GM21526 (cell line): ENCODE measurements at regions not wholly inside any gene's neighbourhood (a gene's known extent, or its start where the extent isn't known, plus 50 kb on each side); places are given as distances from the start of the nearest gene placed in this dataset.
A peak's percentile ranks its signal among the peaks of the same experiment; 100 is the strongest.

Experiments
- ATAC-seq: cut with Tn5 transposase; IDR thresholded peaks from one replicate; pipeline ENCODE4 v1.9.1; 2021; ENCODE audit warnings: moderate library complexity; ENCODE audit not compliant: unreplicated experiment, low FRiP score

DNA sequence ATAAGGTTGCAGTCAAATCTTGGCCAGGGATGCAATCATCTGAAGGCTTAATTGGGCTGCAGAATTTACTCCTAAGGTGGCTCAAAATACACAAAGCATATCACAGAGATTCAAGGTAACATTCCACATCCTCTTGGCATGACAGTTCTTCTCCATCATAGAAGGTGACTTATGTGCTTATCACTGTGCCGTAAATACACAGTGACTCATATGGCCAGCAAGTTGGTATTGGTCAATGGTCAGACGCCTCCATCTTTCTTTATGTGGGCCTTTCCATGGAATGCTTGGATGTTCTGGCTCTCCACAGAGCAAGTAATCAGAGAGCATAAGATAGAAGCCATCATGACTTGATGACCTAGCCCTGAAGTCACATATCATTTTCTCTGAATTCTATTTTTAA, 168.8 kb upstream of the ST8SIA2 start:
- no peak for ATAC-seq

DNA sequence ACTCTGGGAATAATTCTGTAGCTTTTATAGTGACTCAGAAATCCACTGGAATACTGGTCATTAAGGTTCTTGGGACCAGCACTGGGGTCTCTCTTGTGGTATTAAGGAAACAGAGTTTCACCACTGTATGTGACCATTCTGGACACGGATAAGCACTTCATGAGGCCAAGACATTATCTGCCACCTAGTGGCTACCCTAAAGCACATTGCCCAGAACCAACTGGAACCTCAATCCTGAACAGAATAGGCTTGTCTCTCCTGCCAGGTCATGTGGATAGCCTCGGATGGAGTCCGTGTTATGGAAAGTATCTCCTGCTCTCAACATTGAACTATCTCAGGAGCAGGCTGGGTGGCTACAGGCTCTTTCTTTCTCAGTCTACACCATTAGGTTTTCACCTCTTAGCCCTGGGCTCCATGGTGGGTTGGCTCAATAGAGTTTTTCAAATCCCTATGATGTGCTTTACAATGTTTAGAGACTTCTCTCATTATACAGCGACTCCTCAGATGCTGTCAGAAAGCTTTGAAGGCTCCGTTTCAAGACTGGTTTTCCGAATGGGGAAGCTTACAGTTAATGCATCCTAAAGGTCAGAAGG, 167.6 kb upstream of the ST8SIA2 start:
- ATAC-seq: no peak

DNA sequence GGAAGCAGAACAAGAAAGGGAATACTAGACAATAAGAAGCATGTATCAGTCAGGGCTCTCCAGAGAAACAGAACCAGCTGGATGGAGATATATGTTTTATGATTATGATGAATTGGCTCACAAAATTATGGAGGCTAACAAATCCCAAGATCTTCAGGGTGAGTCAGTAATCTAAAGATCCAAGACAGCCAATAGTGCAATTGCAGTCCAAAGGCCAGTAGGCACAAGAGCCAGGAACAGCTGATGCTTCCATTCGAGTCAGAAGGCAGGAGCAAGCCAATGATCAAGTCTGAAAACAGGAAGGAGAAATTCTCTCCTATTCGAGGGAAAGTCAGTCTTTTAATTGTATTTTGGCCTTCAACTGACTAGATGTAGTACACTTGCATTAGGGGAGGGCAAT, 164.9 kb upstream of the ST8SIA2 start:
- ATAC-seq: no peak

DNA sequence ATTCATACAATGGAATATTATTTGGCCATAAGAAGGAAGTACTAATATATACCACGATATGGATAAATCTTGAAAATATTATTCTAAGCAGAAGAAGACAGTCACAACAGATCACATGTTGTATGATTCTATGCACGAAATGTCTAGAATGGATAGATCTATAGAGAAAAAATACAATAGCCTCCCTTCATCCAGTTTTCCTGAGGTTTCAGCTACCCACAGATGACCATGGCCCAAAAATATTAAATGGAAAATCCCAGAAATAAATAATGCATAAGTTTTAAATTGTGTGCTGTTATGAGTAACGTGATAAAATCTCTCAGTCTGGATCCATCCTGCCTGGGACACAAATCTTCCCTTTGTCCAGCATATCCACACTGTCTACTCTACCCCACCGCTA, 162.2 kb upstream of the ST8SIA2 start:
- no peak for ATAC-seq

DNA sequence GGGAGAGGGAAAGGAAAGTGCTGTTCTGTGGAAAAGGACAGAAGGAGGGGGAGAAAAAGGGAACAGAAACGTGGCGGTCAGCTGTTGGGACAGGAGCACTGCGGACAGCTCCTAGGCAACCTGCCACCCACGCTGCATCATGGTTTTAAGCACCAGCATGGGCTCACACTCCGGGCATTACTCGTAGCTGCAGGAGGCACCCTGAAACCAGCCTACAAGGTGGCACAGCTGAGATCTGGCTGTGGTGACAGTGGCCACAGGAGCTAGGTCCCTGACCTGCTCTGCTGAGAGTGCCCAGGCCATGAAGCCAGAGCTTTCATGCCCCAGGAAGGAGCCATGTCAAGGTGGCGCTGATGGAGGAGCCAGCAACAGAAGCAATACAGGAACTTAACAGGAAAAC, 161.4 kb upstream of the ST8SIA2 start:
- ATAC-seq: no peak

DNA sequence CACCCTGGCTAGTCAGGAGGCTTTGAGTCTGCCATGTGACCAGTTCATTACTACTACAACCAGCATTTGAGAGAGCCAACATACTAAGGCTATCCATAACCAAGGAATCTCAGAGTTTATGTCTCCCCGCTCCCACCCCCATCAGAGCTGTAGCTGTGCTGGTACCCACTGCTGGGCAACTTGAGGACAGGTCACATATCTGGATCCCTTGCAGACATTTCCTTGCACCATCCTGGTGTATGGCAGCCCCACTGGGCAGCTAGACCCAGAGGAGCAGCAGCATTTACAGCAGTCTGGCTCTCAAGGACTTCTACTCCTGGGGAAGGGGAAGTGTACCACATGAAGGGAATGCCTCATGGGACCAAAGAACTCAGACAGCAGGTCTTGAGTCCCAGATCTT, 160.8 kb upstream of the ST8SIA2 start:
- no peak for ATAC-seq

DNA sequence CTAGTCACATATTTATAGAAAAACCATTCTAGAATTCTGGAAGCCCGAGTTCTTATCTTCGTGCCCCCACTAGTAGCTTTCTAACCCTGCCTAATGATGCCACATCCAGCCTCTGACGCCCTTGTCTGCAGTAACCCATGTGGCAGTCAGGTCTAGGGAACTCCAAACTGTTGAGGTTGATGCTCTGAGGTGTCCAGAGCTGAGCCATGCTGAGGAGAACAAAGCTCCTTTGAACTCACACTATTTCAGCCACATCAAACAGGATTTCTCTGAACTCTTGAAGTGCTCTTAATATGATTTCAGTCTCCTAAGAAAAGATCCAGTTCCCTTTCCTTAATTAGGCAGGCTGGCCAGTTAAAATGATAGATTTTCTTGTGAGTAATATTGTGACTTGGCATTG, 150.5 kb upstream of the ST8SIA2 start:
- ATAC-seq: no peak

DNA sequence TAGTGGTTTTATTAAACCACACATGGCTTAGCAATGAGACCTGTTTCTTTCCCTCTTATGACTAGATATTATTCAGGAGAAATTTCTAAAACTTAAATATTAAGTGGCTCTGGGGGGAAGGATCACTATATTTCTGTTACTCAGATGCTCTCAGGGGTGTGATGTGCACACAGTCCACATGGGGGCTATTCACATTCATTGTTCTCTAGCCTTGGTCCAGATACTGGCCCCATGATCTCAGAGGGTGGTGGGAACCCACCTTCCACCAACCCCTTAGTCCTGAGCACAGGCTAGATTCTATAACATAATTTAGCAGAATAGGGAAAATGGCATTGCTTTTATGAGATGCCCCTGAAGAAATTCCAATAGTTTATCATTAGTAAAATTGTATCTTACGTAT, 149.0 kb upstream of the ST8SIA2 start:
- no peak for ATAC-seq

DNA sequence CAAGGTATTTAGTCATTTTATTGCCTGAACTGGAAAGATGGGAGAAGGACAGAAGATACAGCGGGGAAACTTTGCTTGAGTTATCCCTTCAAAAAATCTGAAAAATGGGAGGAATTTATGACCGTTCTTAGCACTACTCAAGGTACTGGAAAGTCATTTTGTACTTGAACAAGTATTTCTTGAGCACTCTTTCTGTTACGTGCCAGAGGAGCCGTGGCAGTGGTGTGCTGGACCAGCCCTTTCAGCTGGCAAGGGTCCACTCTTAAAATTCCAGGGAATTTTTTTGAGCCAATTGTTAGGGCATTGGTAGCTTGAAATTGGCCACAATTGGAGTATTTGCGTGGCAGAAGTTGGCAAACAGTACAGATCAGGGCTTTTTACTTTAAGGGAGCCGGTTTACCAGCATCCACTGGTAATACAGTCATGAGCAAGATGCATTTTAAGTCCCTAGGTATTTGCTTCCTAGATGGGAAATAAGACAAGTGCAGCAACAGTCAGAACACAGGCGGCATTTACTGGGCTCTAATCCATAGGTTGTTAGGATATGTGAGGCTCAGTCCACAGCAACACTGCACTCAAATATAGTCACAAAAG, 145.9 kb upstream of the ST8SIA2 start:
- no peak for ATAC-seq

DNA sequence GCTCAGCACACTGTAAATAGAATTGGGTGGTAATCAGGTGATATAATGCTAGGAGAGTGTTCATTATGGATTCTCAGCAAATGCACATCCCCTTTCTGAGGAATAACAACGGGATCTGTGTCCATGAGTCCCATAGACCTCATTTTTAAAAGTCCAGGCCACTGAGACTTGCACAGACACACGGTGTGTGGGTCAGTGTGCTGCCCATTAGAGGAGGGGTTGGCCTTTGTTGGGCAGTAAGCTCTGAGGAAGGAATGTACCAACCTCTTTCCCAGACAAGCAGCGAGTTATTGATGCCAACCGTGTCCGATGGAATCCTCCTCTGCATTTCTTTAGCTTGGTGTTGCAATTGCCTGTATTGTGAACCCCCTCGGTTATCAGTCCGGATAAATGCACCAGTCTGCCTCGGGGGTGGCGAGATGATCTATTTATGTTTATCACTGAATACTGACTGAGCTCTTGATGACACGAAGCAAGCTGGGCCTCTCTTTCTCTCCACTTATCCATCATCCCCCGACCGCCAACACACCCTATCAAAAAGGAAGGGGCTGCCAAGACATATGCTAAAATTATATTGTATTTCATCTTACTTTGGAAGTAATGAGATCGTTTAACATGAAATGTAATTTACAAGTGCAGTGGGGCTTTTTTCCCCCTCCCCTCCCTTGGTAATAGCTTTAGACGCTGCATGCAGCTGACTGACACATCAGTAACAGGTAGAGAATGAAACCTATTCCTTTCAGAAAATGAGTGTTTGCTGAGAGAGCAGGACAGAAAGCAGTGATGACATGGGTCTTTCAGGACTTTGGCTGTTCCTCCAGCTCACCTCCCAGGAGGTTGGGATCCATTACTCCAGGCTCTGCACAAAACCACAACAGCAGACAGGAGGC, 126.6 kb upstream of the ST8SIA2 start:
- no peak for ATAC-seq

DNA sequence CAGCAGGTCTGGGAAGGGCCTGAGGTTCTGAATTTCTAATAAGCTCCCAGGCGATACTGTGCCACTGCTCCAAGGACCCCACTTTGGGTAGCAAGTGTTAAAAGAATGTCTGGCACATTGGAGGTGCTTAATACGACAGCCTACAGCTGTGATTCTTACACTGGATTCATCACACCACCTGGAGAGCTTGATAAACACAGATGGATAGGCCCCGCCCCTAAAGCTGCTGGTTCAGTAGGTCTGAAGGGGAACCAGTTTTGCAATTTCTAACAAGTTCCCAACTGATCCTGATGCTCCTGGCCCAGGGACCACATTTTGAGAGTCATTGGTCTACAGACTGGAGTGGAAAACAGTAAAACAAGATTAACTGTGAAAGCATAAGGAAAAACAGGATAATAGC, 124.8 kb upstream of the ST8SIA2 start:
- no peak for ATAC-seq

DNA sequence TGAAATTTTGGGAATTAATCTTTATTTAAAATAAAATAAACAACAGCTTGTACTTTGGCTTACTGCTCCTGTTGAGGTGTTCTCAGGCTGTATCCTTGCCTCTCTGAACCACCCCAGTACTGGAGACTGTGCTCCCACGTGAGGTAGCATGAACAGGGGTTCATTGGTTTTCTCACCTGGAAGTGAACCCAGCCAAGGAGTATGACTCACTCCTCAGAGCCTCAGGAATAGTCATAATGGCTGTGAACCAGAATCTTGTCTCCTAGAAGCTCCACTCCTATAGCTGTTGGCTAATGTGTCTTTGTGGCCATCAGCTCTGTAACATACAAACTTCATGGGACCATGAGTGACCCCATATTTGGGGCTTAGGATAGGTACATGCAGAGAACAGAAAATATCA, 122.5 kb upstream of the ST8SIA2 start:
- no peak for ATAC-seq

DNA sequence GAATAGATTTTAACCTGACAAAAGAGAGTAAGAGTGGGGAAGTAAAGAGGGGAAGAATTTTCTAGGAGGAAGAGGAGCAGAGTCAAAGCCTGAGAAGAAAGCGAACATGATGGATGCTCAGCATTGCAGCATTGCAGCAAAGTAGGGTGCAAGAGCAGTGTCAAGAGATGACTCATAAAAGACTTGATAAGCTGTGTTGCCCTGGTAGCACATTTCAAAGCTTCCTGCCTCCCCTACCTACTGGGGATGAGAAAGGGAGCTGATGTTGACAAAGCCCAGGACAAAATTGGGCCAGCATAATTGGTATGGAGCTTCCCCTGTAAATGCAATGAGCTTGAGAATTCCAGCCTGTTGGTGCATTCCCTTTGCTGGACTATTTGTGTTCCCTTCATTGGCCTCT, 121.6 kb upstream of the ST8SIA2 start:
- ATAC-seq: no peak

DNA sequence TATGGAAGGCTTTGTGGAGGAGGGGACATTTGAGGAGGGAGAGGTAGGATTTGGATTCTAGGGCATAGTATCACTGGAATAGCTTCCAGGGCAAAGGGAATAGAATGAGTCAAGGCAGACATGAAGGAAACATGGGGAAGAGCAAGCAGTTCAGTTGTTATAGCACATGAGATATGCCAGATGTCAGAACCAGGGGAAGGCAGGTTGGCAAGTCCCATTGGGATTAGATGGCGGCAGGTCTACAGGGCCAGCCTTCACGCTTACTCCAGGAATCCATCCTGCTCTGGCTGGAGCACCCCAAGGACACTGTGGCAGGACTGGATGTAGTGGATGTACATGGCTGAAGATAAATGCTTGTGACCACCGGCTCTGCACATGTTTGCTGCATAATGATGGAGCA, 120.4 kb upstream of the ST8SIA2 start:
- no peak for ATAC-seq

DNA sequence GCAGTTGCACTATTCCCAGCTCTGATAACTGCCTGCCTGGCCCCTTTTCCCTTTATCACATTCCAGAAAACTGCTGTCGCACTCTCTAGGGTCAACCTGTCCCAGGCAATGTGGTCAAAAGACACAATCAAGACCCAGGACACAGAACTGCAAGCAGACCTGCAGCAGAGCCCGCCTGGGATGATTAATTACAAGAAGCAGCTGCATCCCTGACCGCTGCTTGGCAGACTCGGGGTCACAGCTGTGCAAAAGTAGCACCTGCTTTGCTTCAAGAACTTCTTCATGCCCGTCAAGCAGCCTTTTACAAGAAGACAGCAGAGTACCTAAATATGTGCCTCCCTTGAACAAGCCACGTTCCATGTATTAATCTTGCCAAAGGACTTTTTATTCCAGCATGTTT, 120.0 kb upstream of the ST8SIA2 start:
- no peak for ATAC-seq

DNA sequence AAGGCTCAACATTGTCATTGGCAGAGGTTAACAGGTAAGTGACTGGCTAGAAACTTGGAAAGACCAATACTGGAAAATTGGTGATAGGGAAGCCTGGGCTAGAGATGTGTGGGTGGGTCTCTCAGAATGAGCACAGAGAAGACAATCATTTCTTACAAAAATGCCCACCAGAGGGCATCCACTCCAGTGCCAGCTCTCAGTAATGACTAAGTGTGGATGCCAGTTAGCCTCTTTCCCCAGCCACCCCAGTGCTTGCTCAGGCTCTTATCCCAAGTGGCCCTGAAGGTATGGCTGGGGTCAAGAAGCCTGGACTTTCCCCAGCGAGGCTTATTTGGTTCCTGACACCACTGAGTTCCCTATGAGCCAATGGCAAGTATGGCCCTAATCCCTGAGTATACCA, 115.9 kb upstream of the ST8SIA2 start:
- ATAC-seq: peak; percentile 56

DNA sequence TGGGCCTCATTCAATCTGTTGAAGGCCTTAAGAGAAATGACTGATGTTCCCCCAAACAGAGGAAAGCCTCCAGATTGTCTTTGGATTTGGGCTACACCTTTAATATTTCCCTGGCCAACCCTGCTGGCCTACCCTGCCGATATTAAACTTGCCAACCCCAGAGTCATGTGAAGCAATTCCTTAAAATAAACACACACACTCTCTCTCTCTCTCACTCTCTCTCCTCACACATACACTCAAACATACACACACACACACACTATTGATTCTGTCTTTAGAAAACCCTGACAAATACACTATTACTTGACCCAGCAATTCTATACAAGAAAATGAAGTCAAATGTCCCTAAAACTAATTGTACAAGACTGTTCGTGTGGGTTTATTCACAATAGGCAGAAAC, 109.9 kb upstream of the ST8SIA2 start:
- ATAC-seq: no peak

DNA sequence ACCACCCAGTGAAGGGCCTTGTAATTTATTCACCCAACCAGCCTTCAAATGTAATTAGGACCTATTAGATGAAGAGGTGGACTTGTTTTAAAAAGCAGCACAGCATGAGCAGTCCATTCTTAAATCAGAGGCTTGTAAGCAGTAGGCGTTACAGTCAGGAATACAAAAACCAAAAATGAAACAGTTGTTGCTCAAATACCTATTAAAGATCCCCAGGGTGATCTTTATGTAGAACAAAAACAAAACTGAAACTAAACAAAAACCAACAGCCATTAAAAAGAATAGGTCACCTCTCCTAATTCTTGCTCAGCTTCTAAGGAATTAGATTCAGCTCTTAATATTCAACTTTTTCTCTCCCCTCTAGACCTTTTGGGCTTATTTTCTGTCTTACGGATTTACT, 104.9 kb upstream of the ST8SIA2 start:
- ATAC-seq: peak; percentile 88

DNA sequence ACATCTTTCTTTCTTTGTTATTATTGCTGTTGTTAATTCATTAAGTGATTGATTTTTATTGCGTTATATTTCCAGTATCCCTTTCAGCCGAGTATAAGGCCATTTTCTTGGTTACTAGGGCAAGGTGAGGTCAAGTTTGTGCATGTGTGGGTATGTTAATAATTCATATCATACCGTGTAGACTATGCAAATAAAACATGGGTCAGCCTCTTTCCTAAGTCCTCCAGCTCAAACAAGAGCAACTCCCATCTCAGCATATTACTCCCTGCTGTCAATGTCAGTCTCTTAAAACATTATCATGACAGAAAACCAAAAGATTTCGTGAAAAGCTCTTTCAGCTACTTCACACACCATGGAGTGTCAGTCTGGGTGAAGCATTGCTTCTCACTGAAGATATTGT, 103.9 kb upstream of the ST8SIA2 start:
- ATAC-seq: no peak

DNA sequence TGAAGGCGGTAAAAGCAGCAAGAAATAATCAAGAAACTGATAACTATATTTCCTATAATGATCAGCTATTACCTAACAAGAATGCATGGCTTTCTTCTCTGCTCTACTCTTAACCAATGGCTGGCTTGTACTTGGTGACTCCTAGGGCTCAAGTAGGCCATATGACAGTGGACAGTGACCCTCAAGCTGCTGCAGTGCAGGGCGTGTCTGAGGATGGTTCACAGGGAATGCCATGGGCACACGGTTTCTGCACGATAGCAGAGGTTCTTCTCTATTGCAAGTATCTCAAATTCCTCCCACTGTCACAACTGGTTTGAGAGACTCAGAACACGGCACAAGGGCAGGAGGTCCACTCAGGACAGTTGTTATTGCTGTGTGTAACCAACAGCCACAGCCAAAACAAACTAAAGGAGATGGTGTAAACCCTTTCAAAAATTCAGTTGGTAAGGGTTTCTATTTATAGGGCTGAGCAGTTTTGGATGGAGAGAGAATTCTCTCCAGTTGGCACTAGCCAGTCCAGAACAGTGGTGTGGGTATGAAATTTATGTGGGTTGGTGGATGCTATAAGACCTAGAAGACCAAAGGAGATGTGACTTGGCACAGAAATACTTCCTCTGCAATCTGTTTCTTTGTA, 103.2 kb upstream of the ST8SIA2 start:
- no peak for ATAC-seq

DNA sequence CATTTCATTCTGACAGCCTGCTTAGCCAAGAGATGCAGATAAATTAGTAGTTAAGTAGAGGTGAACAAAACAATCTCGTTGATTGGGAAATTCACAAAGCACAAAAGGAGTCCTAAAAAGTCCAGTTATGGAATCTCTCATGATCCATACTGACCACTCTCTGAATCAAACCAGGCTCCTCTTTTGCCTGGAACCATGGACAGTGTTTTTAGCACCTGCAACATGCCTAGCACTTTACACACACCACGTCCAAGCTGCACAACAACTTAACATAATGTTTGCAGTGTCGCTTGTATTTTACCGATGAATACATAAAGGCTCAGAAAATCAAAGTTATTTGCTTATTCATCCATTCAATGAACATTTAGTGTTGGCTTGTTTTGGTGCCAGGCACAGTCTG, 101.8 kb upstream of the ST8SIA2 start:
- ATAC-seq: no peak

DNA sequence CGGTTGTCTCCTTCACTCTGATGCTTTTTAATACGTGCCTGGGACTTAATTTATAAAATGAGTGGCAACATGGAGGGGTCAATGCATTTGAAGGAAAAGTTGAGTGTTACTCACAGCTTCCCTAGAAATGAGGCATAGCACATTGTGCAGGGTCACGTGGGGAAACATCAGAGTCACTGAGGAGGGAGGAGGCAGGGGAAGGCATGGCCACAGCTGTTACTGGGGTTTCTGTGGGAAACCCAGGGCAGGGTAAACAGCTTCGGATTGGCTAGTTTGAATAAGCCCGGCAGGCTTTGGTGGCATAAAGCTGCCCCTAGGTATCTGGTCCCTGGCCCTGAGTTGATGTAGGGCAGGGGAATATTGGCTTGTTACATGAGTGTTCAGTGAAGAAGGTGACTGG, 98.9 kb upstream of the ST8SIA2 start:
- ATAC-seq: no peak
